ENCODE measurements at regions not wholly inside any gene's neighbourhood (a gene's known extent, or its start where the extent isn't known, plus 50 kb on each side); places are given as distances from the start of the nearest gene placed in this dataset.

GRCh38 chr12:25839470-25839869, 119.0 kb upstream of the RASSF8 start:
- no peak overlapping the region for H2AFZ ChIP-seq (ENCODE audit: low read length)

GRCh38 chr12:25840678-25841465, 117.6 kb upstream of the RASSF8 start:
- Histone ChIP-seq H3K9ac (ENCODE audit: insufficient read depth, low read length) (no peak overlapping the region), H3K27ac (ENCODE audit: insufficient read depth, low read length) (peak overlapping the region; percentile 25)
- DNase-seq (ENCODE audit: low read depth in 2 of 2), result peak; percentile 70 to 80

More at GRCh38 chr12:25839470-25839869, 119.0 kb upstream of the RASSF8 start:
- Histone ChIP-seq H4K20me1 (ENCODE audit: control insufficient read depth, extremely low read depth, insufficient read depth, low read length) (no peaks in the 10 kb centered on the region), H3K9me3 (ENCODE audit: control insufficient read depth, insufficient read depth, low read depth, low read length) (no peaks in the 10 kb centered on the region), H3K9ac (ENCODE audit: insufficient read depth, low read length) (no peak overlapping the region), H3K27ac (ENCODE audit: insufficient read depth, low read length) (no peak overlapping the region), H3K4me3 (replicated peaks in 1 of 4; ENCODE audit: control extremely low read depth in 1 of 4, insufficient read depth in 1 of 4, low read depth in 3 of 4, low read length in 4 of 4) (no peak overlapping the region), H3K4me2 (ENCODE audit: extremely low read depth, insufficient read depth, low read length) (no peak overlapping the region), H3K79me2 (ENCODE audit: control insufficient read depth, insufficient read depth, low read length) (no peaks in the 10 kb centered on the region), H3K36me3 (ENCODE audit: control insufficient read depth, insufficient read depth, low read length) (no peaks in the 10 kb centered on the region), H3K4me1 (ENCODE audit: control insufficient read depth, extremely low read depth, insufficient read depth, low read length) (peaks cover 3% of the 10 kb centered on the region), H3K27me3 (ENCODE audit: control insufficient read depth, insufficient read depth, low read length) (no peaks in the 10 kb centered on the region)
- peak; percentile 72 to 77 for DNase-seq (ENCODE audit: low read depth in 2 of 2)
- TF ChIP-seq CTCF (conservative IDR thresholded peaks at IDR 0.05 in 1 of 2, IDR thresholded peaks at IDR 0.05 in 1 of 2; ENCODE audit: low read depth in 1 of 2, low read length in 2 of 2) (no peak), EZH2 (IDR thresholded peaks at IDR 0.05; ENCODE audit: low read length, missing control alignments) (no peak)

GRCh38 chr12:25842254-25842653, 116.2 kb upstream of the RASSF8 start:
- H3K27ac ChIP-seq (ENCODE audit: insufficient read depth, low read length), result no peak overlapping the region
- H3K79me2 ChIP-seq (ENCODE audit: control insufficient read depth, insufficient read depth, low read length), result no peaks in the 10 kb centered on the region
- no peak for TF ChIP-seq CTCF (conservative IDR thresholded peaks at IDR 0.05 in 1 of 2, IDR thresholded peaks at IDR 0.05 in 1 of 2; ENCODE audit: low read depth in 1 of 2, low read length in 2 of 2)
- TF ChIP-seq EZH2 (IDR thresholded peaks at IDR 0.05; ENCODE audit: low read length, missing control alignments), result no peak

More at GRCh38 chr12:25840678-25841465, 117.6 kb upstream of the RASSF8 start:
- H3K9me3 ChIP-seq (ENCODE audit: control insufficient read depth, insufficient read depth, low read depth, low read length), result no peaks in the 10 kb centered on the region
- H3K79me2 ChIP-seq (ENCODE audit: control insufficient read depth, insufficient read depth, low read length), result no peaks in the 10 kb centered on the region
- no peak for TF ChIP-seq CTCF (conservative IDR thresholded peaks at IDR 0.05 in 1 of 2, IDR thresholded peaks at IDR 0.05 in 1 of 2; ENCODE audit: low read depth in 1 of 2, low read length in 2 of 2)
- no peak for TF ChIP-seq EZH2 (IDR thresholded peaks at IDR 0.05; ENCODE audit: low read length, missing control alignments)
- H3K27me3 ChIP-seq (ENCODE audit: control insufficient read depth, insufficient read depth, low read length), result no peaks in the 10 kb centered on the region
- no peak overlapping the region for H3K4me3 ChIP-seq (replicated peaks in 1 of 4; ENCODE audit: control extremely low read depth in 1 of 4, insufficient read depth in 1 of 4, low read depth in 3 of 4, low read length in 4 of 4)
- peaks cover 3% of the 10 kb centered on the region for H3K4me1 ChIP-seq (ENCODE audit: control insufficient read depth, extremely low read depth, insufficient read depth, low read length)
- no peaks in the 10 kb centered on the region for H3K36me3 ChIP-seq (ENCODE audit: control insufficient read depth, insufficient read depth, low read length)
- peak overlapping the region; percentile 17 for H3K4me2 ChIP-seq (ENCODE audit: extremely low read depth, insufficient read depth, low read length)
- peak overlapping the region; percentile 12 for H2AFZ ChIP-seq (ENCODE audit: low read length)
- no peaks in the 10 kb centered on the region for H4K20me1 ChIP-seq (ENCODE audit: control insufficient read depth, extremely low read depth, insufficient read depth, low read length)

More at GRCh38 chr12:25842254-25842653, 116.2 kb upstream of the RASSF8 start:
- Histone ChIP-seq H3K4me3 (replicated peaks in 1 of 4; ENCODE audit: control extremely low read depth in 1 of 4, insufficient read depth in 1 of 4, low read depth in 3 of 4, low read length in 4 of 4) (no peak overlapping the region), H4K20me1 (ENCODE audit: control insufficient read depth, extremely low read depth, insufficient read depth, low read length) (no peaks in the 10 kb centered on the region), H3K9ac (ENCODE audit: insufficient read depth, low read length) (no peak overlapping the region), H3K4me1 (ENCODE audit: control insufficient read depth, extremely low read depth, insufficient read depth, low read length) (peaks cover 3% of the 10 kb centered on the region), H3K27me3 (ENCODE audit: control insufficient read depth, insufficient read depth, low read length) (no peaks in the 10 kb centered on the region), H3K36me3 (ENCODE audit: control insufficient read depth, insufficient read depth, low read length) (no peaks in the 10 kb centered on the region), H2AFZ (ENCODE audit: low read length) (no peak overlapping the region), H3K4me2 (ENCODE audit: extremely low read depth, insufficient read depth, low read length) (no peak overlapping the region), H3K9me3 (ENCODE audit: control insufficient read depth, insufficient read depth, low read depth, low read length) (no peaks in the 10 kb centered on the region)
- no peak for DNase-seq (ENCODE audit: low read depth in 2 of 2)

All from fibroblast of lung (primary cell).